ENCODE measurements at regions not wholly inside any gene's neighbourhood (a gene's known extent, or its start where the extent isn't known, plus 50 kb on each side); places are given as distances from the start of the nearest gene placed in this dataset.

DNA sequence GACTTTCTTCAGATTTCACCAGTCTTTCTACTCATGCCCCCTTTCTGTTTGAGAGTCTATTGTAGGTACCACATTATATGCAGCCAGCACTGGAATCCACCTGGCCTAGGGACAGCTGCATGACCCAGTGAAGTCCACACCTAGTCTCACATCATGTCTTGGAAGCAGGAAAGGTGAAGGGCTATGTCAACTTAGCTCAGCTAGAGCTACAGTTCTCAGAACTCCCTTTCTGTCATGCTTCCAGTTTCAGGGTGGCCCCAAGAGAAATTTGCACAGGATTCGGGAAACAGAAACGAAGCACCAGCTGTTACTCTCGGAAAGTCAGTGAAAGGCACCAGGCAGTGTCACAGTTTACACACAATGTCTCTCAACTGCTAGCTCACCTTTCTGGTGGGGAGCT is 51.6 kb upstream of the NLRP1 start:
- DNase-seq, result no peak

DNA sequence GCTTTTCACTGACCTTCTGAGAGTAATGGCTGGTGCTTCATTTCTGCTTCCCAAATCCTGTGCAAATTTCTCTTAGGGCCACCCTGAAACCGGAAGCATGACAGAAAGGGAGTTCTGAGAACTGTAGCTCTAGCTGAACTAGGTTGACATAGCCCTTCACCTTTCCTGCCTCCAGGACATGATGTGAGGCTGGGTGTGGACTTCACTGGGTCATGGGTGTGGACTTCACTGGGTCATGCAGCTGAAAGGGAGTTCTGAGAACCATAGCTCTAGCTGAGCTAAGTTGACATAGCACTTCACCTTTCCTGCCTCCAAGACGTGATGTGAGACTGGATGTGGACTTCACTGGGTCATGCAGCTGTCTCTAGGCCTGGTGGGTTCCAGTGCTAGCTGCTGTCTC is 54.3 kb upstream of the NLRP1 start:
- no peak for DNase-seq

- no peak for DNase-seq
Measured at GRCh38 chr17:5640726-5641125, 56.4 kb upstream of the NLRP1 start.

- DNase-seq, result no peak
Measured at GRCh38 chr17:5642752-5643151, 58.4 kb upstream of the NLRP1 start.

DNA sequence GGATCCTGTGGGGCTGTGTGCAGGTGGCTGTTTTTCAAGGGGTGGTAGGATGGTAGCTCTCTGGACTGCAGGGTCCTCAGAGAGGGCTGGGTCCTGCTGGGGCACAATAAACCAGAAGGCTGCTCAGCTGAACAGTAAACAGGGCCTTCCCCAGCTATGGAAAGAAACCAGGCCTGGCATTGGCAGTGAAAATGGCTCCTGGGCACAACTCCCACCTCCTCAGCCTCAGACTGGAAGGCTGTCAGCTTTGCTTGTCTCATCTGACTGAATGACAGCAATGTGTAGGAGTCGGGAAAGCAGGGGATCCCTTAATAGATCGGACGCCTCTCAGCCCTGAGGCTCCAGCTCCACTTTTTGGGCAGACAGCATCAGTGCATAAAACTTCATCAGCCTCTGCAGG is 59.8 kb upstream of the NLRP1 start:
- no peak for DNase-seq

DNA sequence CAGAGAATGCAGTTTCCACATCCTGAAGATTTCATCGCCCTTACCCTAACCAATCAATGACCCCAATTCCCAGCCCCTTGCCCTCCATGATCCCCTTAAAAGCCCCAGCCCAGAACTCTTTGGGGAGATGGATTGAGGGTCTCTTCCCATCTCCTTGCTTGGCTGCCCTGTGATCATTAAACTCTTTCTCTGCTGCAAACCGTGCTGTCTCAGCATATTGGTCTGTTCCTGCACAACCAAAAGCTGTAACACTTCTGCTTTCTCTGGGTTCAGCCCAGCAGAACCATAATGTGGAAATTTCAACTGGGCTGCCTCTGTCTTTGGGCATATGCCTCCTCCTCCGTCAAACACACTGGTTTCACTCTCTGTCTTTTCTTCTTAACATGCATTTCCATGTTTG is 67.0 kb upstream of the NLRP1 start:
- no peak for DNase-seq

DNA sequence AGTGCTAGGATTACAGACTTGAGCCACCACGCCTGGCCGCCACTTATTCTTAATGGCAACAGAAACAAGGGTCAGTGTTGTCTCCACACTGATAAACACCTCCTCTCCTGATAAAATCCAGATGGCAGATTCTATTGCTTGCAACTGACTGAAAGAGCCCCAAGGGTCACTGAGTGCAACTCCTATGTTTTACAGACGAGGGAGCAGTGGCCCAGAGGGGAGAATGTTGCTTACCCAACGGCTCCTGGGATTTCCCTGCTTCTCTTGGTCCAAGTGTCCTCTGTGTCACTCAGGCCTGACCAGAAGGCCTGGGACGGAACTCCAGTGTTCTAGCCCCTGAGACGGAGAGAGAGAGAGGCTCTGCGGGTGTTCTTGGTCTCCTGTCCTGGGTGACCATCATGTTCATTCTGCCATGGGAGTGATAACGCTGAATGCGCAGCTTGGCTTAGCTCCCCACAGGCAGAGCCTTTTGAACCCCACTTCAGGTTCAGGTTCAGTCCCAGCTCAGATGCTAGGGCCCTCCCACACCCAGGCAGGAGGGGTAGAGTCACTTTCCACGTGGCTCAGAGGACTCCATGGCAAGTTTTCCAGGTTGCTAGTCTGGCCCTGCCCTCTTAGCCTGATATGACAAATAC is 77.3 kb upstream of the NLRP1 start:
- DNase-seq, result no peak

GRCh38 chr17:5662409-5663085 is 78.2 kb upstream of the NLRP1 start:
- no peak for DNase-seq

DNA sequence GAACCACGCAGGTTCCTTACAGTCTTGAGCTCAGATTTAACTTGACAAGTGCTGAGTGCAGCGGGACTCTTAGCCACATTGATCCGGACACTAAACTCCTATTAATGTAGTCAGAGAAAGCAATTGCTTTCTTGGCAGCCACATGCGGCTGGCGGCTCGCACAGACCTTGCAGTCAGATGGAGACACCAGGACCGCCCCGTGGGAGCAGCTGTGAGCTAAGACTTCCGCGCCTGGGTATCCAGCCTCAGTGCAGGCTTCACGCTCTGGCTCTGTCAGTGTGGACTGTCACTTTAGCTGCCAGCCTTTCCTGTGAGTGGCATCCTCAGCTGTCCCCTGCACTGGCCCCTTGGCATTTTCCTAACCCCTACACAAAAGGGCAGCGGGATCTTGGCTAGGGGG is 80.9 kb upstream of the NLRP1 start:
- DNase-seq, result no peak

DNA sequence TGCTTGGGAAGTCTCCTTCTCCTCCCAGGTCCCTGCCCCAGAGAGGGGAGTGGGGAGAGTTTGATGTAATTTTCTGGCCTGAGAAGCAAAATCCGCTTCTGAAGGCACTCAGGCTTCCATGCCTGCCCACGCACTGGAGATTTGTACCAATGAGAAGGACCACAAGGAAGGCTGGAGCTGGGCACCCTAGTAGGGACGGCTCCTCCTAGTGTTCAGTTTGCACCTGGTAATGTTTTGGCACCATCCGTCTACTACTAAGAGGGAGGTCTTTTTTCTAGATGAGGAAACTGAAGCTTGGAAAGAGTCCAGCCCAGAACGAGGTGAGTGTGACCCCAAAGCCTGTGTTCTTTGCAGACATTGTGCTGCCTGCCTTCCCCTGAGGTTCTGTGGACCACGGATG is 83.6 kb upstream of the NLRP1 start:
- no peak for DNase-seq

DNA sequence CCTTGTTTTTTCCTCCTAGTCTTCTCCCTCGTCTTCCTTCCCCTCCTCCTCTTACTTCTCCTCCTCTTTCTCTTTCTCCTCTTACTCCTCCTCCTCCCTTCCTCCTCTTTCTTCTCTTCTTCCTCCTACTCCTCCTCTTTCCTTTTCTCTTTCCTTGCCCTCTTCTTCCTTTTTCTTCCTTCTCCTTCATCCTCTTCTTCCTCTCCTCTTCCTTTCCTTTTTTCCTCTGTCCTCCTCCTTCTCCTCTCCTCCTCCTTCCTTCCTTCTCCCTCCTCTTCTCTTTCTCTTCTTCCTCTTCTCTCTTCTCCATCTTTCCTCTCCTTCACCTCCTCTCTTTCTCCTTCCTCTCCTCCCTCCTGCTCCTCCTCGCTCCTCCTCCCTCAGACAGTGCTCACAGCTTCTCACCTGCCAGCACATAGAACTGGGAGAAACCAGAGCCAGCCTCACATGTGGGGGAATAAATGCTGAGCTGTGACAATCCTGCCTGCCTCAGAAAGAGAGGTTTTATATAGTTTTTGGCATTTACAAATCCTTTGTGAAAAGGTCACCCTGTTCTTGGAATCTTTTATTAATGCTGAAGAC is 84.3 kb upstream of the NLRP1 start:
- no peak for DNase-seq

GRCh38 chr17:5669191-5669590 is 84.9 kb upstream of the NLRP1 start:
- no peak for DNase-seq

DNA sequence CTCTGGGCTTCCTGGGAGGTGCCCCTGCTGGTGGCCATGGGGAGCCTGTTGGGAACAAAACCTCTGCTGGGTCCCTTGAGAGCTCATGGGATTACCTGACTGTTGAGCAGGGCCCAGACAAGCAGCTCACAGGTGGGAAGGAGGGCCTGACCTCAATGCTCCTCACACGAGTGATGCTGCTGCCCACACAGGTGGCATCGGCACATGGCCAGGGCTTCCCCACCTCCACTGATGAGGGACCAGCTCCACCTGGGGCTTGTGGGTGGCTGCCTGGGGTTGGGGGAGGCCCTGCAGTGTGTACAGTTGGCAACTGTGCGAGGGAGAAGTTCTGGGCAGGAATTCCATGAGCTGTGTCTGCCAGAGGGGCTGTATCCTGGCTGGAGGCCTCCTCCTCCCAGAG is 87.8 kb upstream of the NLRP1 start:
- no peak for DNase-seq

DNA sequence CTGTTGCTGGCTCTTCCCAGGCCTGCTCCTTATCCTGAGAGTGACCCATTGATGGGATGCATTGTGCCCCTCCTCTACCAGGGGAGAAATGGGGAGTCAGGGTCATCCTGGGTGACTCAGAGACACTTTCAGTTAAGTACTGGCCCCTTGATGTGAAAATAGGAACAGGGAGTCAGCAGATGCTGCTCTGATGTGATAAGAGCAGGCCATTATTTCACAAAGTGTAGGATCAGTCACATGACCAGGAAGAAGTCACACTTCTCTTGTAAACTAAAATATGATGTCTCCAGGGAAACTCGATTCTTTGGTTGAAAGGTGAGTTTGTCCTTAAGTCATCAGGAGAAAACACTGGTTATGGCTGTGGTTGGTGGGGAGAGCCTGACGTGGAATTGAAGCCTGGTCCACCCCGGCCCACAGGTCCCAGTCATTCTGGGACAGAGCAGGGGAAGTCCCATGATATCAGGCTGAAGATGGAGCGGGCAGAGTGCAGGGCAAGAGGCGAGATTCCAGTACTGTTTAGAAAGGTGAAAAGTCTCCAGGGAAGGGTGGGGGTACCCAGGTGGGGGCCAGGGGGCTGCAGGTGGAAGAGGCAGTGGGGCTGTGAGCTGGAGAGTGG is 88.6 kb upstream of the NLRP1 start:
- no peak for DNase-seq

DNA sequence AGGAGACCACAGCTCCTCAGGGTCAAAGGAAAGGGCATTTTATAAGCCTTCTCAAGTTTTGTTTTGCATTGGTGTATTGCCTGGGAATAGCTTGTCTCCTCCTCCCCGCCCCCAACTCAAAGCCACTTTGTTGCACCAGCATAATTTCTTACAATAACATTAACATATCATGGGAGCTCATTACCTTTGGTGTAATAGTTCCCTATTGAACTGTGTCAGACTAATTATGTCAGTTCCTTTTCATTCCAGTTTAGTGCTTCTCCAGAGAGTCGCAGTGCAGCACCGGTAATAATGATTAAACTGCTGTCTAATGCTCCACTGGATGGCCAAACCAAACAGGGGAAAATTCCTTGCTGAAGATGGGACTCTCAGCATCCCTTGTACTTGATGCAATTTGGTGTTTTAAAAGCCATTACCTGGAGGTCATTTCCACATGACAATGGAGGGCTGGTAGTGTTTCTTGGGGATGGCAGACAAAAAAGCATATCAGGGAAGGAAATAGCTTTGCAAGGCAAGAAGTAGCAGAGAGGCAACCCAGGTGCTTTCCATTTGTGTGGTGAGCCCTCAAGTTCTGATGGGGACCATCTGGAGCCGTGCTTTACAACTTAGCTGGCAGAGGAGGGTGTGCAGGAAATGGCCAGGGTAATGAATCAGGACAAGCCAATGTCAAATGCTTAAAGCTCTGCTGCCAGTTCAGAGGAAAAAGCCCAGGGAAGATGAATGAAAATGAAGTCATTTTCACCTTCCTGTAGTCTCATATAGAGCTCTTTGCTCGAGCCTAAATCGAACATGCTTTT is 91.5 kb upstream of the NLRP1 start:
- no peak for DNase-seq

- DNase-seq, result no peak
Measured at GRCh38 chr17:5677620-5678019, 93.3 kb upstream of the NLRP1 start.

DNA sequence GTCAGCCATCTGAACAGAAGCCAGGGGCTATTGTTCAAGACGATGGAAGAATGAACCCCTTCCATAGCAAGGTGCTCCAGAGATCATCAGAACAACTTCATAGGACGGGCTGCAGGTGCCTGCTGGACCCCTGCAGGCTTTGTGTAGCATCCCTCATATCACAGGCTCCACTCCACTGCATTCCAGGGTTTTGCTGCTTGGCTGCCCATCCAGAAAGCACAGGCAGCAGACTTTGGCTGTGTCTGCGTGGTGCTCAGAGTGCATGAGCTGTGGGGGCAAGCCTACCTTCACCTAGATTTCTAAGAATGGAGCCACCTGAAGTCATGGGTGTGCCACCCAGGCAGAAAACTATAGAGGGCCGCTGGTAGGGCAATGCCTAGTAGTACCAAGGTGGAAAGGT is 93.9 kb upstream of the NLRP1 start:
- DNase-seq, result no peak

DNA sequence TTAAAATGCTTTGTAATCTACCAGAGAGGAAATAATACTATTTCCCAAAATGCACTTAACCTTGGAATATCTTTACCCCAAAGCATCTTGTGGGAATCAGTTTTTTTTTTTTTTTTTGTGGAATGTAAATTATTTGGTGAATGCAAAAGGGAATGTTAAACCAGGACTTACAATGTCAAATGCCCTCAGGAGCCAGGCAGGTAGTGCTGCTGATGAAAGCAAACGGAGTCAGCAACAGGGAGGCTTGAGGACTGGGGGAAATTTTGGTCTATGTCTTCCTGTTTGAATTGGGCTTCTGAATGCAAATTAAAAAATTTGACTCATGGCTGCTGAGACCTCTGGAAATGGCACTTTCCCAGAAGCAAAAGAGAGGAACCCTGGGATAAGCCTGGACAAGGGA is 96.5 kb upstream of the NLRP1 start:
- no peak for DNase-seq

GRCh38 chr17:5683241-5683640 is 98.9 kb upstream of the NLRP1 start:
- no peak for DNase-seq

- DNase-seq, result no peak
Measured at GRCh38 chr17:5686074-5686635, 101.8 kb upstream of the NLRP1 start.

DNA sequence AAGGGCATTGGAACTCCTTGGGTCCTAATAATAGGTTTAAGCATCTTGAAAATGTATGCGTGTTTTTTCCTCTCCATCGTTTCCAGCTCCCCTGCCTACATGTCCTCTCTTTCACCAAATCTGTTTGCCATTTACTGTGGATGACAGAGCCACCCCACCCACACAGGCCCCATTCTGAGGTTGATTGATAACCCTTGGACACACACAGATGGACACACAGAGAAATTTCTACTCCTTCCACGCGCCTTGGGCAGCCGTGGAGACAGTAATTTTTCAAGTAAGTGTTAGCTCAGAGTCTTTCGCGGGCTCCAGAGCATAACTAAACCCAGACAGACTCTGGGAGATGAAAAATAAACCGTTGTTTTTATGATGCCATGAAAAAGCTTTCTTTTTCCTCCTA is 103.3 kb upstream of the NLRP1 start:
- no peak for DNase-seq

DNA sequence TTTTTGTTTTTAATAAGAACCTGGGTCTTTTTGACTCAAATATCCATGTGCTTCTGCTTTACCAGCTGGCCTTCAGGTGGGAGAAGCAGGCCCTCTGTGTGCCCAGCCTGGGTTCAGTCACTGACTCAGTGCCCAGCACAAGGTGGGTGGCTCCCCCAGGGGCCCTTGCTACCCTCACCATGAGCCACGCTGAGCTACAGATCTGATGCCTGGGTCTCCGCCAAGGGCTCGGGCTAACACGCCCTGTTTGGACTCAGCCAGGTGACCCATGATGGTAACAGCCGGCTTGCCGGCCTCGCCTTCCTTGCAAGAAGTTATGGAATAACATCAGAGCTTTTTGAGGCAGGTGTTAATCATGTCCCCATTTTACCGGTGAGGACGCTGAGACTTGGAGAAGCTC is 109.5 kb upstream of the NLRP1 start:
- no peak for DNase-seq

GRCh38 chr17:5694551-5694950 is 110.2 kb upstream of the NLRP1 start:
- DNase-seq, result no peak

Data from NCI-H524 treated with DMSO at 0.1 percent for 48 hours (cell line).